VCaP (cell line): ENCODE measurements at regions not wholly inside any gene's neighbourhood (a gene's known extent, or its start where the extent isn't known, plus 50 kb on each side); places are given as distances from the start of the nearest gene placed in this dataset.
A peak's percentile ranks its signal among the peaks of the same experiment; 100 is the strongest.

ENCODE experiments used
- H3K27ac ChIP-seq: fragments of 450-650 bp; 2 replicates; pipeline ENCODE4 v1.5.1; 2017
- TF ChIP-seq, protein P1 (sequence below): fragments of 450-650 bp; conservative IDR thresholded peaks from 2 replicates; pipeline ENCODE4 v1.5.1; 2017; ENCODE audit warnings: mild to moderate bottlenecking, moderate library complexity

GRCh38 chr5:110086658-110087388 lies 397.1 kb downstream of the MAN2A1 start:
- no peak overlapping the region for H3K27ac ChIP-seq
- TF ChIP-seq, protein P1, sequence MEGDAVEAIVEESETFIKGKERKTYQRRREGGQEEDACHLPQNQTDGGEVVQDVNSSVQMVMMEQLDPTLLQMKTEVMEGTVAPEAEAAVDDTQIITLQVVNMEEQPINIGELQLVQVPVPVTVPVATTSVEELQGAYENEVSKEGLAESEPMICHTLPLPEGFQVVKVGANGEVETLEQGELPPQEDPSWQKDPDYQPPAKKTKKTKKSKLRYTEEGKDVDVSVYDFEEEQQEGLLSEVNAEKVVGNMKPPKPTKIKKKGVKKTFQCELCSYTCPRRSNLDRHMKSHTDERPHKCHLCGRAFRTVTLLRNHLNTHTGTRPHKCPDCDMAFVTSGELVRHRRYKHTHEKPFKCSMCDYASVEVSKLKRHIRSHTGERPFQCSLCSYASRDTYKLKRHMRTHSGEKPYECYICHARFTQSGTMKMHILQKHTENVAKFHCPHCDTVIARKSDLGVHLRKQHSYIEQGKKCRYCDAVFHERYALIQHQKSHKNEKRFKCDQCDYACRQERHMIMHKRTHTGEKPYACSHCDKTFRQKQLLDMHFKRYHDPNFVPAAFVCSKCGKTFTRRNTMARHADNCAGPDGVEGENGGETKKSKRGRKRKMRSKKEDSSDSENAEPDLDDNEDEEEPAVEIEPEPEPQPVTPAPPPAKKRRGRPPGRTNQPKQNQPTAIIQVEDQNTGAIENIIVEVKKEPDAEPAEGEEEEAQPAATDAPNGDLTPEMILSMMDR = no peak

GRCh38 chr5:110087829-110088228 lies 398.1 kb downstream of the MAN2A1 start:
- TF ChIP-seq, protein P1 = no peak
- H3K27ac ChIP-seq = no peak overlapping the region

DNA sequence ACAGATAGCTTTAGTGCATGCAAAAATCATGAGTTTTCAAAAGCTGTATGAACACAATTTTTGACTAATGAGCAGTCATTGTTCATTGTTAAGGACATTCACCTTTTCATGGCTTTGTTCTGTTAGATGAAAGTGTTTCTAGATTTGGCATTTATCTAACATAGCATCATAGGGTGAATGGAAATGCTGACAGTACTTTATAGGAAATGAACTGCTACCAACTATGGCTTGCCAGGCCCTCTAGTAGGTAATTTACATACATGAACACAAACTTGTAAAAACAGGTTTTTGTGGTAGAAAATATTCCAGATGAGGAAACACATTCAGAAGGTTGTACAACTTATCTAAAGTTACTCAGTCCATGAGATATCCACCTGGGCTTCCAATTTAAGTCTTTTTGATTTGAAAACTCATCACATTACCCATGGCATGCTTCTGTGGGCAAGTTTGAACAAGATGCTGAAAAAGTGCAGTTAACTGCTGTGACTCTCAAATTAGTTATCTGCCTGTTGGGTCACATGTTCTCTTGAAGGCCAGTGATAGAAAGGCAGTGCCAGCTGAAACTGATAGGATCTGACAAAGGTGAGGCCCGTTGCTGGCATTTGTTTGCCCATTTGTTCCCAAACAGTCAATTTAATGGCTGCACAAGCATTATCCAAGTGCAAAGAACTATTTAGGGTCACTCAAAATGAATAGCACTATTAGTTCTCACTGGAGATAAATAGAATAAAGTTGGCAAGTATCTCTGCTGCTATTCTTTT lies 399.1 kb downstream of the MAN2A1 start:
- TF ChIP-seq, protein P1 = no peak
- H3K27ac ChIP-seq = no peak overlapping the region

GRCh38 chr5:110092955-110093785 lies 403.4 kb downstream of the MAN2A1 start:
- H3K27ac ChIP-seq = no peak overlapping the region
- TF ChIP-seq, protein P1 = peak; percentile 19; the same call in 1 of the 2 replicates

DNA sequence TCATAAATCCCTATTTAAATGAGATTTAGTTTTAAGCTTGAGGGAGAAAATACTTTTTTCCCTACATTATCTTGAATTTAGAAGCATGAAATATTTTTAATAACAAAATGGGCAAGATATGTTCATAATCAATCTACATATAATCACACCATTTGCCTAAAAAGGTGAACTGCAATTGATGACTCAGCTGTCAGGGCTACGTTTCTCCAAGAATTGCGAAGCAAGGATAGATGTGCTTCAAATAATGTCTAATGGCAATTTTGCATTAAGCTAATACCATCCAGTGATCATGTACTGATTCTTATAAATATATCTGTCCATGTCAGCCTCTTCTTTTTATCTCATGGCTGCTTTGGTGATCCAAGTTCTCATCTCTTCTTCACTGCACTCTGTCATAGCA lies 404.4 kb downstream of the MAN2A1 start:
- no peak overlapping the region for H3K27ac ChIP-seq
- TF ChIP-seq, protein P1 = no peak

- H3K27ac ChIP-seq = no peak overlapping the region
- TF ChIP-seq, protein P1 = no peak
Measured at GRCh38 chr5:110094548-110094947, 404.8 kb downstream of the MAN2A1 start.

- TF ChIP-seq, protein P1 = no peak
- no peak overlapping the region for H3K27ac ChIP-seq
Measured at GRCh38 chr5:110096419-110096818, 406.7 kb downstream of the MAN2A1 start.
